GM19468 (cell line): ENCODE measurements at regions not wholly inside any gene's neighbourhood (a gene's known extent, or its start where the extent isn't known, plus 50 kb on each side); places are given as distances from the start of the nearest gene placed in this dataset.

Experiments
- ATAC-seq: cut with Tn5 transposase; IDR thresholded peaks from one replicate; pipeline ENCODE4 v1.9.1; 2021; ENCODE audit warnings: mild to moderate bottlenecking, moderate library complexity, moderate number of reproducible peaks; ENCODE audit not compliant: unreplicated experiment; ENCODE audit errors: extremely low read depth

- ATAC-seq: no peak
Observed at GRCh38 chr11:87398931-87399330, 361.2 kb downstream of the TMEM135 start.

- ATAC-seq: no peak
Observed at GRCh38 chr11:87397011-87397865, 359.5 kb downstream of the TMEM135 start.

GRCh38 chr11:87394924-87395323 lies 357.2 kb downstream of the TMEM135 start:
- ATAC-seq: no peak

- ATAC-seq: no peak
Observed at GRCh38 chr11:87392665-87393064, 354.9 kb downstream of the TMEM135 start.

- ATAC-seq: no peak
Observed at GRCh38 chr11:87391496-87391895, 353.8 kb downstream of the TMEM135 start.

- no peak for ATAC-seq
Observed at GRCh38 chr11:87384078-87384729, 346.5 kb downstream of the TMEM135 start.

GRCh38 chr11:87374038-87374807 lies 336.5 kb downstream of the TMEM135 start:
- ATAC-seq: no peak
